GM12878 (cell line): ENCODE measurements at regions not wholly inside any gene's neighbourhood (a gene's known extent, or its start where the extent isn't known, plus 50 kb on each side); places are given as distances from the start of the nearest gene placed in this dataset.

ENCODE experiments used
- ATAC-seq: fragments of 200-7000 bp; cut with Tn5 transposase; 3 replicates; pipeline ENCODE4 v1.9.1; 2020; ENCODE audit warnings: mild to moderate bottlenecking, moderate library complexity
- BruUV-seq: library from RNA; stranded (reverse); fragments of 400-500 nt; replicated peaks from 2 replicates; lab custom pipeline; 2021; lab: Mats Ljungman, UMichigan
- CTCF ChIA-PET: fragments of 300-600 bp; sonication (Branson Sonifier 250); formaldehyde crosslinking; extraction: SDS; loops from one replicate; lab custom pipeline; 2021; ENCODE audit warnings: inconsistent platforms; lab: Yijun Ruan, JAX
- POLR2A ChIA-PET: fragments of 350-600 bp; formaldehyde crosslinking; extraction: SDS; loops from one replicate; lab custom pipeline; 2021; ENCODE audit warnings: inconsistent platforms; lab: Charles Lee
- RAD21 ChIA-PET: fragments of 300-600 bp; sonication (Branson Sonifier 250); formaldehyde crosslinking; loops from one replicate; lab custom pipeline; 2023; ENCODE audit warnings: antibody characterized with exemption; ENCODE audit not compliant: unreplicated experiment; lab: Charles Lee
- SMC1A ChIA-PET: fragments of 300-600 bp; sonication (Branson Sonifier 250); formaldehyde crosslinking; loops from one replicate; lab custom pipeline; 2023; ENCODE audit not compliant: unreplicated experiment, uncharacterized antibody; lab: Charles Lee
- DNase-seq: peaks from one replicate; pipeline ENCODE4 v3.0.0-alpha.2; 2011; ENCODE audit warnings: low read depth, low spot score
- FAIRE-seq: peaks from 3 replicates; lab custom pipeline; 2011; peaks lifted over from hg19 to GRCh38; lab: Jason Lieb, UNC
- H2AFZ ChIP-seq: 2 replicates; pipeline ENCODE4 v1.6.0; 2011; ENCODE audit warnings: low read depth, low read length, control low read depth; ENCODE audit not compliant: control insufficient read depth
- H3K27ac ChIP-seq: 2 replicates; pipeline ENCODE4 v1.5.1; 2011; ENCODE audit warnings: control low read depth; ENCODE audit not compliant: control insufficient read depth, insufficient read depth
- H3K27me3 ChIP-seq, 2 experiments: replicated peaks in 1 of 2; 2 replicates each; pipeline versions ENCODE4 v1.6.0 to v1.6.1; 2011; ENCODE audit warnings: low read length in 1 of 2; ENCODE audit not compliant: control insufficient read depth in 2 of 2, insufficient read depth in 2 of 2
- H3K36me3 ChIP-seq, 2 experiments: 2 replicates each; pipeline ENCODE4 v1.5.1; 2011; ENCODE audit warnings: low read length in 1 of 2; ENCODE audit not compliant: control insufficient read depth in 2 of 2, insufficient read depth in 2 of 2
- H3K4me1 ChIP-seq: 2 replicates; pipeline ENCODE4 v1.6.1; 2011; ENCODE audit warnings: mild to moderate bottlenecking, low read length, moderate library complexity, mixed read lengths; ENCODE audit not compliant: control insufficient read depth, insufficient read depth
- H3K4me2 ChIP-seq: 2 replicates; pipeline ENCODE4 v1.6.0; 2011; ENCODE audit warnings: control low read depth; ENCODE audit not compliant: control insufficient read depth, insufficient read depth
- H3K4me3 ChIP-seq: fragments of 200-600 bp; sonication (generic); 2 replicates; pipeline ENCODE4 v1.5.1; 2016
- H3K79me2 ChIP-seq: 2 replicates; pipeline ENCODE4 v1.6.0; 2011; ENCODE audit warnings: low read length; ENCODE audit not compliant: control insufficient read depth, insufficient read depth
- H3K9ac ChIP-seq: 2 replicates; pipeline ENCODE4 v1.8.0; 2011; ENCODE audit warnings: low read length, control low read depth, mixed read lengths; ENCODE audit not compliant: control insufficient read depth, insufficient read depth
- H3K9me3 ChIP-seq: replicated peaks from 3 replicates; pipeline ENCODE4 v1.5.1; 2011; ENCODE audit warnings: mild to moderate bottlenecking, low read length; ENCODE audit not compliant: control insufficient read depth, insufficient read depth
- H4K20me1 ChIP-seq: 2 replicates; pipeline ENCODE4 v1.6.0; 2011; ENCODE audit not compliant: control insufficient read depth, insufficient read depth
- RAD21 ChIP-seq: IDR thresholded peaks from 2 replicates; pipeline ENCODE4 v1.6.1; 2011; ENCODE audit warnings: mild to moderate bottlenecking, low read depth, low read length, moderate library complexity; ENCODE audit not compliant: insufficient read depth
- SMC3 ChIP-seq: IDR thresholded peaks from 2 replicates; pipeline ENCODE4 v1.6.1; 2011; ENCODE audit warnings: low read length, improper control_type of control experiment, borderline replicate concordance
- WGBS: methylation state at CpG from one replicate; pipeline ENCODE4 v1.1.6; 2016; ENCODE audit warnings: low lambda C conversion rate; ENCODE audit not compliant: insufficient replicate concordance, insufficient coverage; ENCODE audit errors: missing lambda C conversion rate; 5-methylcytosine and 5-hydroxymethylcytosine counted together
- in situ Hi-C: fragments of 300-500 bp; cut with MboI; formaldehyde crosslinking; loops from 9 replicates; pipeline ENCODE4 v1.14.3; 2018; ENCODE audit warnings: mixed read lengths
- intact Hi-C: fragments of 100-400 bp; cut with micrococcal nuclease; formaldehyde crosslinking; loops from one replicate; pipeline ENCODE4 v1.14.2; 2022; ENCODE audit not compliant: unreplicated experiment
- TF ChIP-seq, protein P1 (sequence below), 3 experiments: IDR thresholded peaks in 2 of 3; conservative IDR thresholded peaks in 1 of 3; 2 replicates each; pipeline ENCODE4 v1.5.1; 2011; ENCODE audit warnings: low read depth in 3 of 3, low read length in 3 of 3, mild to moderate bottlenecking in 3 of 3, control low read depth in 2 of 3, moderate library complexity in 2 of 3, inconsistent platforms in 1 of 3, mixed read lengths in 1 of 3; ENCODE audit not compliant: control insufficient read depth in 2 of 3, insufficient read depth in 1 of 3; ENCODE audit errors: extremely low read depth in 1 of 3
- TF ChIP-seq, protein P2 (sequence below): IDR thresholded peaks from 2 replicates; pipeline ENCODE4 v1.6.1; 2012; ENCODE audit warnings: low read depth, low read length, improper control_type of control experiment

- FAIRE-seq (peak; percentile 23), ATAC-seq (peak; percentile 79), DNase-seq (peak; percentile 5)
- H4K20me1 ChIP-seq: no peaks in the 10 kb centered on the region
- ChIA-PET CTCF (interaction anchor here (0.6 to 3.9 kb wide), 28 partner anchors 9 to 619 kb away, joined by 3 to 48 read pairs (median 4); no protein-coding TSS in a partner anchor), SMC1A (interaction anchor here (0.8 to 4.6 kb wide), 18 partner anchors 9 to 619 kb away, joined by 3 to 47 read pairs (median 4); no protein-coding TSS in a partner anchor), RAD21 (interaction anchor here (0.8 to 3.8 kb wide), 12 partner anchors 12 to 464 kb away, joined by 3 to 37 read pairs (median 4); no protein-coding TSS in a partner anchor), POLR2A (no interaction called here)
- no TSS peak for BruUV-seq
- no peak overlapping the region for H3K27ac ChIP-seq
- no peaks in the 10 kb centered on the region for H3K27me3 ChIP-seq
- H3K79me2 ChIP-seq: no peaks in the 10 kb centered on the region
- H3K36me3 ChIP-seq: no peaks in the 10 kb centered on the region
- H3K9ac ChIP-seq: no peak overlapping the region
- H3K4me3 ChIP-seq: no peak overlapping the region
- intact Hi-C loops (loop anchor here (1.0 to 5.0 kb wide), 5 partner anchors 75 to 845 kb away; no protein-coding TSS in a partner anchor), in situ Hi-C loops (no loop called here)
- no peaks in the 10 kb centered on the region; the same call in 2 of the 3 replicates for H3K9me3 ChIP-seq
- no peak overlapping the region for H3K4me2 ChIP-seq
- TF ChIP-seq, protein P1, sequence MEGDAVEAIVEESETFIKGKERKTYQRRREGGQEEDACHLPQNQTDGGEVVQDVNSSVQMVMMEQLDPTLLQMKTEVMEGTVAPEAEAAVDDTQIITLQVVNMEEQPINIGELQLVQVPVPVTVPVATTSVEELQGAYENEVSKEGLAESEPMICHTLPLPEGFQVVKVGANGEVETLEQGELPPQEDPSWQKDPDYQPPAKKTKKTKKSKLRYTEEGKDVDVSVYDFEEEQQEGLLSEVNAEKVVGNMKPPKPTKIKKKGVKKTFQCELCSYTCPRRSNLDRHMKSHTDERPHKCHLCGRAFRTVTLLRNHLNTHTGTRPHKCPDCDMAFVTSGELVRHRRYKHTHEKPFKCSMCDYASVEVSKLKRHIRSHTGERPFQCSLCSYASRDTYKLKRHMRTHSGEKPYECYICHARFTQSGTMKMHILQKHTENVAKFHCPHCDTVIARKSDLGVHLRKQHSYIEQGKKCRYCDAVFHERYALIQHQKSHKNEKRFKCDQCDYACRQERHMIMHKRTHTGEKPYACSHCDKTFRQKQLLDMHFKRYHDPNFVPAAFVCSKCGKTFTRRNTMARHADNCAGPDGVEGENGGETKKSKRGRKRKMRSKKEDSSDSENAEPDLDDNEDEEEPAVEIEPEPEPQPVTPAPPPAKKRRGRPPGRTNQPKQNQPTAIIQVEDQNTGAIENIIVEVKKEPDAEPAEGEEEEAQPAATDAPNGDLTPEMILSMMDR (IDR thresholded peaks at IDR 0.05 in 2 of 3, conservative IDR thresholded peaks at IDR 0.05 in 1 of 3; ENCODE audit: control insufficient read depth in 2 of 3, extremely low read depth in 1 of 3, insufficient read depth in 1 of 3, low read depth in 3 of 3, low read length in 3 of 3): peak; percentile 46 to 65 (median 56)
- TF ChIP-seq RAD21: peak; percentile 82
- TF ChIP-seq, protein P2, sequence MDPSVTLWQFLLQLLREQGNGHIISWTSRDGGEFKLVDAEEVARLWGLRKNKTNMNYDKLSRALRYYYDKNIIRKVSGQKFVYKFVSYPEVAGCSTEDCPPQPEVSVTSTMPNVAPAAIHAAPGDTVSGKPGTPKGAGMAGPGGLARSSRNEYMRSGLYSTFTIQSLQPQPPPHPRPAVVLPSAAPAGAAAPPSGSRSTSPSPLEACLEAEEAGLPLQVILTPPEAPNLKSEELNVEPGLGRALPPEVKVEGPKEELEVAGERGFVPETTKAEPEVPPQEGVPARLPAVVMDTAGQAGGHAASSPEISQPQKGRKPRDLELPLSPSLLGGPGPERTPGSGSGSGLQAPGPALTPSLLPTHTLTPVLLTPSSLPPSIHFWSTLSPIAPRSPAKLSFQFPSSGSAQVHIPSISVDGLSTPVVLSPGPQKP: no peak
- TF ChIP-seq SMC3: peak; percentile 75
- 27% methylated on average over 7 of the region's 7 CpGs for WGBS
- H3K4me1 ChIP-seq: no peaks in the 10 kb centered on the region
- no peak overlapping the region for H2AFZ ChIP-seq
Observed at GRCh38 chr12:19757317-19757877, 318.1 kb downstream of the AEBP2 start.
